Astrocyte (in vitro differentiated cells and primary cell): ENCODE measurements at regions not wholly inside any gene's neighbourhood (a gene's known extent, or its start where the extent isn't known, plus 50 kb on each side); places are given as distances from the start of the nearest gene placed in this dataset.

ENCODE experiments used
- DNase-seq: peaks from one replicate; pipeline ENCODE4 v3.0.0-alpha.2; 2010; ENCODE audit warnings: low read depth
- FAIRE-seq: peaks from 2 replicates; lab custom pipeline; 2011; peaks lifted over from hg19 to GRCh38; lab: Jason Lieb, UNC
- H2AFZ ChIP-seq: 2 replicates; pipeline ENCODE4 v1.6.0; 2012; ENCODE audit warnings: low read depth, low read length, inconsistent platforms
- H3K27ac ChIP-seq: 2 replicates; pipeline ENCODE4 v1.5.1; 2011; ENCODE audit warnings: low read depth, low read length, inconsistent platforms
- H3K27me3 ChIP-seq: 2 replicates; pipeline ENCODE4 v1.6.0; 2011; ENCODE audit warnings: low read length, inconsistent platforms; ENCODE audit not compliant: insufficient read depth
- H3K36me3 ChIP-seq: 2 replicates; pipeline ENCODE4 v1.5.1; 2011; ENCODE audit warnings: low read length, inconsistent platforms; ENCODE audit not compliant: insufficient read depth
- H3K4me1 ChIP-seq: 2 replicates; pipeline ENCODE4 v1.5.1; 2011; ENCODE audit warnings: low read length, inconsistent platforms; ENCODE audit not compliant: insufficient read depth
- H3K4me2 ChIP-seq: 2 replicates; pipeline ENCODE4 v1.6.0; 2012; ENCODE audit warnings: low read length, inconsistent platforms
- H3K4me3 ChIP-seq: 2 replicates; pipeline ENCODE4 v1.5.1; 2011; ENCODE audit warnings: low read depth, mild to moderate bottlenecking, low read length, inconsistent platforms; ENCODE audit not compliant: insufficient read depth
- H3K79me2 ChIP-seq: 2 replicates; pipeline ENCODE4 v1.6.0; 2012; ENCODE audit warnings: mild to moderate bottlenecking, low read length, inconsistent platforms; ENCODE audit not compliant: insufficient read depth
- H3K9ac ChIP-seq: 2 replicates; pipeline ENCODE4 v1.6.0; 2012; ENCODE audit warnings: mild to moderate bottlenecking, low read length, inconsistent platforms
- H3K9me3 ChIP-seq: 2 replicates; pipeline ENCODE4 v1.5.1; 2012; ENCODE audit warnings: low read depth, mild to moderate bottlenecking, low read length, inconsistent platforms; ENCODE audit not compliant: insufficient read depth
- H4K20me1 ChIP-seq: 2 replicates; pipeline ENCODE4 v1.6.0; 2012; ENCODE audit warnings: low read length, inconsistent platforms; ENCODE audit not compliant: insufficient read depth
- H3K27ac Mint-ChIP-seq: one replicate; pipeline ENCODE4 v1.8.0; 2021; ENCODE audit warnings: mild to moderate bottlenecking, mixed read lengths; ENCODE audit not compliant: unreplicated experiment
- H3K27me3 Mint-ChIP-seq: one replicate; pipeline ENCODE4 v1.8.0; 2021; ENCODE audit warnings: low read depth, mixed read lengths; ENCODE audit not compliant: unreplicated experiment
- H3K36me3 Mint-ChIP-seq: one replicate; pipeline ENCODE4 v1.8.0; 2021; ENCODE audit warnings: low read depth, mixed read lengths; ENCODE audit not compliant: unreplicated experiment
- H3K4me1 Mint-ChIP-seq: one replicate; pipeline ENCODE4 v1.8.0; 2021; ENCODE audit warnings: low read depth, mixed read lengths; ENCODE audit not compliant: unreplicated experiment
- H3K4me3 Mint-ChIP-seq: one replicate; pipeline ENCODE4 v1.8.0; 2021; ENCODE audit warnings: mild to moderate bottlenecking, moderate library complexity, mixed read lengths; ENCODE audit not compliant: unreplicated experiment
- H3K9me3 Mint-ChIP-seq: one replicate; pipeline ENCODE4 v1.8.0; 2021; ENCODE audit warnings: mild to moderate bottlenecking, mixed read lengths; ENCODE audit not compliant: unreplicated experiment
- EZH2 ChIP-seq: IDR thresholded peaks from 2 replicates; pipeline ENCODE4 v1.6.1; 2012; ENCODE audit warnings: mild to moderate bottlenecking, low read length, inconsistent platforms; ENCODE audit not compliant: insufficient read depth
- TF ChIP-seq, protein P1 (sequence below): IDR thresholded peaks from 2 replicates; pipeline ENCODE4 v1.5.1; 2011; ENCODE audit warnings: low read depth, mild to moderate bottlenecking, inconsistent platforms, low read length, moderate library complexity; ENCODE audit not compliant: insufficient read depth

DNA sequence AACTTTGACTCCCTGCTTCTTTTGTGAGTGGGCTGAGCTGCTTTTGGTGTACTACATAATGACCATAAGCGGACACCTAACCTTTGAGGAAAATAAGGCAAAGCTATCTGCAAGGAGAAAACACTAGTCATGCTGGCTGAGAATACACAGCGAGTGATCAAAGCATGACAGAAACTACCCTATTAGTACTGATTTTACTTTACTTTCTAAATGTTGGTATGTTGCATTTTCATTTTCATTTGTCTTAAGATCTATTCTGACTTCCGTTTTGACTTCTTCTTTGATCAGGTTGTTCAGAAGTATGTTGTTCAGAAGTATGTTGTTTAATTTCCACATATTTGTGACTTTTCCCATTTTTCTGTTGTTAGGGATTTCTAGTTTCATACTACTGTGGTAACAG lies 361.1 kb downstream of the TRAM1L1 start:
- H3K27me3 Mint-ChIP-seq, result no peaks in the 10 kb centered on the region
- H3K9me3 Mint-ChIP-seq, result no peaks in the 10 kb centered on the region
- H3K36me3 Mint-ChIP-seq, result no peaks in the 10 kb centered on the region
- no peaks in the 10 kb centered on the region for H3K36me3 ChIP-seq
- H3K9me3 ChIP-seq, result no peaks in the 10 kb centered on the region
- H3K4me1 Mint-ChIP-seq, result no peaks in the 10 kb centered on the region
- no peak overlapping the region for H2AFZ ChIP-seq
- DNase-seq, result no peak
- H4K20me1 ChIP-seq, result no peaks in the 10 kb centered on the region
- no peaks in the 10 kb centered on the region for H3K4me1 ChIP-seq
- H3K4me3 ChIP-seq, result no peak overlapping the region
- H3K9ac ChIP-seq, result no peak overlapping the region
- H3K4me3 Mint-ChIP-seq, result no peak overlapping the region
- no peak for FAIRE-seq
- no peaks in the 10 kb centered on the region for H3K27me3 ChIP-seq
- H3K27ac ChIP-seq, result no peak overlapping the region
- TF ChIP-seq, protein P1, sequence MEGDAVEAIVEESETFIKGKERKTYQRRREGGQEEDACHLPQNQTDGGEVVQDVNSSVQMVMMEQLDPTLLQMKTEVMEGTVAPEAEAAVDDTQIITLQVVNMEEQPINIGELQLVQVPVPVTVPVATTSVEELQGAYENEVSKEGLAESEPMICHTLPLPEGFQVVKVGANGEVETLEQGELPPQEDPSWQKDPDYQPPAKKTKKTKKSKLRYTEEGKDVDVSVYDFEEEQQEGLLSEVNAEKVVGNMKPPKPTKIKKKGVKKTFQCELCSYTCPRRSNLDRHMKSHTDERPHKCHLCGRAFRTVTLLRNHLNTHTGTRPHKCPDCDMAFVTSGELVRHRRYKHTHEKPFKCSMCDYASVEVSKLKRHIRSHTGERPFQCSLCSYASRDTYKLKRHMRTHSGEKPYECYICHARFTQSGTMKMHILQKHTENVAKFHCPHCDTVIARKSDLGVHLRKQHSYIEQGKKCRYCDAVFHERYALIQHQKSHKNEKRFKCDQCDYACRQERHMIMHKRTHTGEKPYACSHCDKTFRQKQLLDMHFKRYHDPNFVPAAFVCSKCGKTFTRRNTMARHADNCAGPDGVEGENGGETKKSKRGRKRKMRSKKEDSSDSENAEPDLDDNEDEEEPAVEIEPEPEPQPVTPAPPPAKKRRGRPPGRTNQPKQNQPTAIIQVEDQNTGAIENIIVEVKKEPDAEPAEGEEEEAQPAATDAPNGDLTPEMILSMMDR, result no peak
- TF ChIP-seq EZH2, result no peak
- no peak overlapping the region for H3K27ac Mint-ChIP-seq
- no peaks in the 10 kb centered on the region for H3K79me2 ChIP-seq
- H3K4me2 ChIP-seq, result no peak overlapping the region

- Histone ChIP-seq H3K4me2 (no peak overlapping the region), H3K27ac (no peak overlapping the region), H3K4me1 (no peaks in the 10 kb centered on the region), H3K4me3 (no peak overlapping the region), H3K9ac (no peak overlapping the region), H4K20me1 (no peaks in the 10 kb centered on the region), H3K79me2 (no peaks in the 10 kb centered on the region), H2AFZ (no peak overlapping the region), H3K27me3 (no peaks in the 10 kb centered on the region), H3K9me3 (peaks cover 6% of the 10 kb centered on the region), H3K36me3 (no peaks in the 10 kb centered on the region)
- no peak overlapping the region for H3K4me3 Mint-ChIP-seq
- no peaks in the 10 kb centered on the region for H3K36me3 Mint-ChIP-seq
- H3K27me3 Mint-ChIP-seq, result no peaks in the 10 kb centered on the region
- H3K9me3 Mint-ChIP-seq, result peaks cover under 1% of the 10 kb centered on the region
- no peak for FAIRE-seq
- H3K4me1 Mint-ChIP-seq, result no peaks in the 10 kb centered on the region
- no peak for DNase-seq
- no peak overlapping the region for H3K27ac Mint-ChIP-seq
- TF ChIP-seq, protein P1, result no peak
- TF ChIP-seq EZH2, result no peak
Observed at GRCh38 chr4:116705466-116705865, 379.9 kb downstream of the TRAM1L1 start.

DNA sequence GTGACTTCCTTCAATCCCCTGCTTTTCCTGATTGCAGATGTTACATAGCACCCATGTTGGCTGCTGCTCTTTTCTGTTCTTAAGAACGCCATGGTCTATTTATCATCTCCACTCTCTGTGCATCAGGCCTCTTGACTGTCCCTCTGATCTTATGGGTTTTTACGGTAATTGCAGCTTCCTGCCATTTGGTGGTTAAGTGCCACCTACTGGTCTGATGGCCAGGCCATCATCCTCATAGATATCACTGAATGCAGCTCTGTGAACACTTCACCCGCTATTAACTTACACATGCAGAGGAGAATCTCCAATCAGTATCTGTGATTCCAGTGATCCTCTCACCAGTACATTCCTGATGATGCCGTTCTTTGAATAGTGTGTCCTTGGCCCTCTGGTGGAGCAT lies 382.4 kb downstream of the TRAM1L1 start:
- no peaks in the 10 kb centered on the region for H3K4me1 Mint-ChIP-seq
- H2AFZ ChIP-seq, result no peak overlapping the region
- DNase-seq (no peak), FAIRE-seq (no peak)
- H3K4me1 ChIP-seq, result no peaks in the 10 kb centered on the region
- no peaks in the 10 kb centered on the region for H3K36me3 Mint-ChIP-seq
- no peaks in the 10 kb centered on the region for H3K79me2 ChIP-seq
- H3K9ac ChIP-seq, result no peak overlapping the region
- no peaks in the 10 kb centered on the region for H3K36me3 ChIP-seq
- peaks cover 4% of the 10 kb centered on the region for H3K9me3 Mint-ChIP-seq
- peaks cover 6% of the 10 kb centered on the region for H3K9me3 ChIP-seq
- H3K27me3 Mint-ChIP-seq, result no peaks in the 10 kb centered on the region
- no peak overlapping the region for H3K4me3 ChIP-seq
- no peak overlapping the region for H3K27ac ChIP-seq
- H3K4me2 ChIP-seq, result no peak overlapping the region
- no peak overlapping the region for H3K27ac Mint-ChIP-seq
- H3K27me3 ChIP-seq, result no peaks in the 10 kb centered on the region
- no peak overlapping the region for H3K4me3 Mint-ChIP-seq
- TF ChIP-seq EZH2, result no peak
- TF ChIP-seq, protein P1, result no peak
- no peaks in the 10 kb centered on the region for H4K20me1 ChIP-seq
